OCI-LY7 (cell line): ENCODE measurements at regions not wholly inside any gene's neighbourhood (a gene's known extent, or its start where the extent isn't known, plus 50 kb on each side); places are given as distances from the start of the nearest gene placed in this dataset.

Source experiments
- BruUV-seq: library from RNA; stranded (reverse); fragments of 400-500 nt; replicated peaks from 2 replicates; lab custom pipeline; 2021; lab: Mats Ljungman, UMichigan
- CTCF ChIA-PET: fragments of 300-600 bp; sonication (Branson Sonifier 250); formaldehyde crosslinking; loops from one replicate; lab custom pipeline; 2022; ENCODE audit warnings: antibody characterized with exemption; ENCODE audit not compliant: unreplicated experiment; lab: Charles Lee
- POLR2A ChIA-PET: fragments of 300-600 bp; sonication (Branson Sonifier 250); formaldehyde crosslinking; loops from one replicate; lab custom pipeline; 2022; ENCODE audit warnings: antibody characterized with exemption; lab: Charles Lee
- DNase-seq: peaks from one replicate; pipeline ENCODE4 v3.0.0-alpha.2; 2015; ENCODE audit warnings: low spot score
- H2AFZ ChIP-seq: fragments of 200-600 bp; sonication (generic), shearing (Covaris generic); 2 replicates; pipeline ENCODE4 v1.6.1; 2014; ENCODE audit warnings: mild to moderate bottlenecking, antibody characterized with exemption, low read length, moderate library complexity
- H3K27ac ChIP-seq: fragments of 200-600 bp; sonication (generic); 2 replicates; pipeline ENCODE4 v1.5.1; 2014; ENCODE audit warnings: mixed run types, low read depth, mild to moderate bottlenecking, moderate library complexity, low read length, inconsistent platforms; ENCODE audit not compliant: poor library complexity, severe bottlenecking
- H3K36me3 ChIP-seq: fragments of 200-600 bp; sonication (generic); 2 replicates; pipeline ENCODE4 v1.6.1; 2014; ENCODE audit warnings: mild to moderate bottlenecking, antibody characterized with exemption, low read length, moderate library complexity, mixed read lengths; ENCODE audit not compliant: insufficient read depth
- H3K4me1 ChIP-seq: fragments of 200-600 bp; sonication (generic); 2 replicates; pipeline ENCODE4 v1.5.1; 2014; ENCODE audit warnings: mild to moderate bottlenecking, low read length; ENCODE audit not compliant: insufficient read depth, poor library complexity, severe bottlenecking
- H3K4me2 ChIP-seq: fragments of 200-600 bp; sonication (generic); 2 replicates; pipeline ENCODE4 v1.6.1; 2014; ENCODE audit warnings: mild to moderate bottlenecking, low read length
- H3K4me3 ChIP-seq: fragments of 200-600 bp; sonication (generic); 2 replicates; pipeline ENCODE4 v1.5.1; 2014; ENCODE audit warnings: mild to moderate bottlenecking, low read depth, low read length; ENCODE audit not compliant: poor library complexity, severe bottlenecking
- H3K79me2 ChIP-seq: fragments of 200-600 bp; sonication (generic); 2 replicates; pipeline ENCODE4 v1.6.1; 2016; ENCODE audit warnings: low read depth, mild to moderate bottlenecking, low read length, moderate library complexity, mixed read lengths; ENCODE audit not compliant: insufficient read depth
- H3K9me2 ChIP-seq: fragments of 200-600 bp; sonication (generic); 2 replicates; pipeline ENCODE4 v1.6.1; 2016; ENCODE audit warnings: mild to moderate bottlenecking, low read length, mixed read lengths; ENCODE audit not compliant: insufficient read depth
- H3K9me3 ChIP-seq: fragments of 200-600 bp; sonication (generic); 2 replicates; pipeline ENCODE4 v1.6.1; 2014; ENCODE audit warnings: mild to moderate bottlenecking, mixed run types, low read length, mixed read lengths
- H4K20me1 ChIP-seq: fragments of 200-600 bp; sonication (generic); 2 replicates; pipeline ENCODE4 v1.6.1; 2014; ENCODE audit warnings: mild to moderate bottlenecking, antibody characterized with exemption, low read length, moderate library complexity, mixed read lengths; ENCODE audit not compliant: insufficient read depth
- CTCF ChIP-seq: fragments of 200-600 bp; sonication (generic); conservative IDR thresholded peaks from 2 replicates; pipeline ENCODE4 v1.5.1; 2014; ENCODE audit warnings: mild to moderate bottlenecking, antibody characterized with exemption, low read length, moderate library complexity, mixed read lengths
- EZH2phosphoT487 ChIP-seq: fragments of 200-600 bp; sonication (generic); IDR thresholded peaks from 2 replicates; pipeline ENCODE4 v1.6.1; 2018; ENCODE audit warnings: low read depth, borderline replicate concordance, mild to moderate bottlenecking, mixed run types, antibody characterized with exemption, low read length, moderate library complexity, mixed read lengths
- intact Hi-C: fragments of 100-400 bp; cut with micrococcal nuclease; formaldehyde crosslinking; loops from one replicate; pipeline ENCODE4 v1.10.0; 2022; ENCODE audit not compliant: unreplicated experiment

GRCh38 chr1:199817266-199817665 lies 210.2 kb upstream of the NR5A2 start:
- no peak for TF ChIP-seq CTCF
- TF ChIP-seq EZH2phosphoT487 = no peak
- Histone ChIP-seq H3K9me3 (0 out of 2 replicates have a peak, but pooled peaks cover 5% of the 10 kb centered on the region), H3K9me2 (no peaks in the 10 kb centered on the region), H3K4me1 (no peaks in the 10 kb centered on the region), H3K36me3 (no peaks in the 10 kb centered on the region), H3K79me2 (no peaks in the 10 kb centered on the region), H4K20me1 (no peaks in the 10 kb centered on the region), H3K4me2 (no peak overlapping the region), H2AFZ (no peak overlapping the region), H3K27ac (no peak overlapping the region), H3K4me3 (no peak overlapping the region)
- POLR2A ChIA-PET = no interaction called here
- no peak for DNase-seq
- no TSS peak for BruUV-seq
- CTCF ChIA-PET = no interaction called here
- intact Hi-C loops = no loop called here

GRCh38 chr1:199821029-199821779 lies 206.3 kb upstream of the NR5A2 start:
- Histone ChIP-seq H3K9me3 (0 out of 2 replicates have a peak, but pooled peaks cover 5% of the 10 kb centered on the region), H3K27ac (no peak overlapping the region), H2AFZ (no peak overlapping the region), H3K79me2 (no peaks in the 10 kb centered on the region), H3K36me3 (no peaks in the 10 kb centered on the region), H4K20me1 (no peaks in the 10 kb centered on the region), H3K4me2 (no peak overlapping the region), H3K4me1 (no peaks in the 10 kb centered on the region), H3K4me3 (no peak overlapping the region), H3K9me2 (no peaks in the 10 kb centered on the region)
- CTCF ChIA-PET = no interaction called here
- intact Hi-C loops = no loop called here
- POLR2A ChIA-PET = no interaction called here
- no peak for TF ChIP-seq CTCF
- TF ChIP-seq EZH2phosphoT487 = no peak
- no TSS peak for BruUV-seq
- no peak for DNase-seq

DNA sequence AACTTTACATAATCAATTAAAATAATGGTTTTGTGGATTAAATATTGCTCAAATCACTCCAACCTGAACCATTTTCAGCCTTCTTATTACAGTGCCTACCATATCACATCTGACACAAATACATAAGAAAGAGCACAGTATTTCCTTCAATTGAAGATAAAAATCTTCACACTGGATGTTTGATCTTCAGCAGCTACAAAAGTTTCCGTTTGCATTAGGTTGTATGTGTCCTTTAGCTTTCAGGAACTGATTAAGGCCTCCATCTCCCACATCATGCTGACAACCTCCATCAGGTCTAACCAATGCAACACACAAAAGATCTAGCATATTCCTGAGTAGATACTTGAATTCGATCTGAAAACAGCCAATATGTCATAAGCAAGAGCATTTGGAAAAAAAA lies 195.1 kb upstream of the NR5A2 start:
- Histone ChIP-seq H3K36me3 (no peaks in the 10 kb centered on the region), H3K27ac (no peak overlapping the region), H3K4me3 (no peak overlapping the region), H3K4me1 (no peaks in the 10 kb centered on the region), H3K79me2 (no peaks in the 10 kb centered on the region), H3K9me2 (no peaks in the 10 kb centered on the region), H4K20me1 (no peaks in the 10 kb centered on the region), H3K9me3 (no peaks in the 10 kb centered on the region), H3K4me2 (no peak overlapping the region), H2AFZ (no peak overlapping the region)
- TF ChIP-seq CTCF (no peak), EZH2phosphoT487 (no peak)
- ChIA-PET POLR2A (interaction anchor here (0.6 to 1.5 kb wide), 4 partner anchors 9 to 686 kb away, joined by 3 to 4 read pairs (median 3); no protein-coding TSS in a partner anchor), CTCF (no interaction called here)
- no peak for DNase-seq
- intact Hi-C loops = no loop called here
- BruUV-seq = no TSS peak
